B cell (primary cell): ENCODE measurements at regions not wholly inside any gene's neighbourhood (a gene's known extent, or its start where the extent isn't known, plus 50 kb on each side); places are given as distances from the start of the nearest gene placed in this dataset.
"Not testable (repeated sequence)": the region's sequence is repeated elsewhere in the genome, so short reads cannot be mapped to it uniquely, and the experiment has no call there.

ENCODE experiments used
- ATAC-seq: fragments of 200-7000 bp; cut with Tn5 transposase; one replicate; pipeline ENCODE4 v1.10.0; 2021; ENCODE audit warnings: low read depth, mild to moderate bottlenecking, moderate number of reproducible peaks, moderate library complexity
- CTCF ChIA-PET: fragments of 350-600 bp; sonication (Branson Sonifier 250); formaldehyde crosslinking; loops from one replicate; lab custom pipeline; 2021; ENCODE audit warnings: antibody characterized with exemption, inconsistent platforms; lab: Charles Lee
- POLR2A ChIA-PET: fragments of 350-600 bp; sonication (Branson Sonifier 250); formaldehyde crosslinking; loops from one replicate; lab custom pipeline; 2021; ENCODE audit warnings: antibody characterized with exemption; lab: Charles Lee
- DNase-seq: peaks from one replicate; pipeline ENCODE4 v3.0.0; 2013
- H2AFZ ChIP-seq: 2 replicates; pipeline ENCODE4 v1.6.1; 2012; ENCODE audit warnings: mild to moderate bottlenecking, low read depth, low read length; ENCODE audit not compliant: insufficient read depth, poor library complexity, severe bottlenecking
- H3K27ac ChIP-seq, 2 donors: 1 replicate in 1 of 2; 2 replicates in 1 of 2; pipeline ENCODE4 v1.5.1; 2012 to 2013; ENCODE audit warnings: low read length in 2 of 2, mild to moderate bottlenecking in 2 of 2, moderate library complexity in 1 of 2
- H3K27me3 ChIP-seq, 4 experiments: fragments of 200-600 bp in 1 of 4; sonication (generic) in 1 of 4; replicated peaks in 1 of 4; 1 replicate in 2 of 4; 2 replicates in 2 of 4; pipeline versions ENCODE4 v1.6.1 to v1.7.0; 2013 to 2016; ENCODE audit warnings: low read length in 3 of 4, mild to moderate bottlenecking in 2 of 4, mixed read lengths in 1 of 4, moderate library complexity in 1 of 4; ENCODE audit not compliant: insufficient read depth in 4 of 4, control insufficient read depth in 3 of 4; ENCODE audit errors: control extremely low read depth in 1 of 4
- H3K36me3 ChIP-seq, 2 experiments: replicated peaks in 1 of 2; 1 replicate in 1 of 2; 2 replicates in 1 of 2; pipeline versions ENCODE4 v1.6.1 to v1.7.1; 2013; ENCODE audit warnings: low read length in 1 of 2; ENCODE audit not compliant: insufficient read depth in 2 of 2, control insufficient read depth in 1 of 2; ENCODE audit errors: control extremely low read depth in 1 of 2, extremely low read depth in 1 of 2
- H3K4me1 ChIP-seq, 2 donors: fragments of 200-600 bp in 1 of 2; sonication (generic) in 1 of 2; 1 replicate in 1 of 2; 2 replicates in 1 of 2; pipeline versions ENCODE4 v1.5.1 to v1.6.1; 2013 to 2017; ENCODE audit warnings: low read length in 2 of 2; ENCODE audit not compliant: control insufficient read depth in 2 of 2, insufficient read depth in 2 of 2
- H3K4me2 ChIP-seq: replicated peaks from 2 replicates; pipeline ENCODE3; 2012; ENCODE audit warnings: mild to moderate bottlenecking, low read depth, low read length; ENCODE audit not compliant: poor library complexity, severe bottlenecking
- H3K4me3 ChIP-seq, 5 experiments: fragments of 200-600 bp in 1 of 5; sonication (generic) in 1 of 5; 1 replicate in 3 of 5; 2 replicates in 2 of 5; pipeline versions ENCODE4 v1.5.1 to v1.7.0; 2011 to 2016; ENCODE audit warnings: low read length in 4 of 5, mild to moderate bottlenecking in 4 of 5, low read depth in 2 of 5, control low read depth in 1 of 5, moderate library complexity in 1 of 5; ENCODE audit not compliant: insufficient read depth in 1 of 5; ENCODE audit errors: control extremely low read depth in 1 of 5, extremely low read depth in 1 of 5
- H3K79me2 ChIP-seq: fragments of 200-600 bp; sonication (generic); one replicate; pipeline ENCODE4 v1.6.0; 2016; ENCODE audit warnings: low read length; ENCODE audit not compliant: control insufficient read depth, insufficient read depth
- H3K9ac ChIP-seq: fragments of 200-600 bp; sonication (generic); 2 replicates; pipeline ENCODE4 v1.6.1; 2017; ENCODE audit warnings: mild to moderate bottlenecking, low read length, moderate library complexity
- H3K9me3 ChIP-seq, 3 donors: one replicate each; pipeline versions ENCODE4 v1.6.1 to v1.7.1; 2013; ENCODE audit warnings: low read length in 2 of 3; ENCODE audit not compliant: control insufficient read depth in 2 of 3, insufficient read depth in 1 of 3; ENCODE audit errors: control extremely low read depth in 1 of 3
- H4K20me1 ChIP-seq: 2 replicates; pipeline ENCODE4 v1.6.0; 2012; ENCODE audit warnings: mild to moderate bottlenecking, low read length; ENCODE audit not compliant: insufficient read depth, control insufficient read depth, poor library complexity, severe bottlenecking
- H3K27ac Mint-ChIP-seq: one replicate; pipeline ENCODE4 v1.8.0; 2021; ENCODE audit warnings: mixed read lengths
- H3K27me3 Mint-ChIP-seq: one replicate; pipeline ENCODE4 v1.8.0; 2021; ENCODE audit warnings: mixed read lengths
- H3K4me1 Mint-ChIP-seq: one replicate; pipeline ENCODE4 v1.8.0; 2021; ENCODE audit warnings: mixed read lengths
- H3K4me3 Mint-ChIP-seq: one replicate; pipeline ENCODE4 v1.8.0; 2021; ENCODE audit warnings: mixed read lengths
- H3K9me3 Mint-ChIP-seq: one replicate; pipeline ENCODE4 v1.8.0; 2022; ENCODE audit warnings: mixed read lengths; ENCODE audit not compliant: insufficient read depth
- EZH2 ChIP-seq: IDR thresholded peaks from 2 replicates; pipeline ENCODE4 v1.6.1; 2012; ENCODE audit warnings: borderline replicate concordance, low read depth, mild to moderate bottlenecking, moderate library complexity, low read length; ENCODE audit not compliant: insufficient read depth, poor library complexity, severe bottlenecking
- WGBS: methylation state at CpG from one replicate; pipeline ENCODE4 v1.1.5; 2013; ENCODE audit warnings: missing lambda C conversion rate; ENCODE audit not compliant: insufficient coverage; 5-methylcytosine and 5-hydroxymethylcytosine counted together
- intact Hi-C: fragments of 100-400 bp; cut with micrococcal nuclease; formaldehyde crosslinking; loops from one replicate; pipeline ENCODE4 v1.10.0; 2022
- TF ChIP-seq, protein P1 (sequence below): fragments of 200-600 bp; IDR thresholded peaks from one replicate; pipeline ENCODE4 v1.8.0; 2022; ENCODE audit warnings: antibody characterized with exemption, mild to moderate bottlenecking

DNA sequence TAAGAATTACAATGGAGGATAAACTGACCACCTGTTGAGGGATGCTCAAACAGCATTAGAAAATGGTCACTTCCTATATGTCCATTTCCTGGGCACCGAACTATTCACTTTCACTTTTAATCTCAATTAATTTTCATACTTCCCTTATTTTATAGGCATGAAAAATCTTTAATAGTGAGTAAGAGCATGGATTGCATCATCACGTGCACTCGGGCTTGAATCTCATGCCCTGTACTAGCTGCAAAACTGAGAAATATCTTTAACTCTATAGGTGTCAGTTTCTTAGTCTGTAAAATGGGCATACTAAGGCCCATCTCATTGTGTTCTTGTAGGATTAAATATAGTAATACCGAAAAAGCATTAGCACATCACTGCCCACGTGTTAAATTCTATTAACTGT lies 183.9 kb upstream of the FIGN start:
- H3K27me3 Mint-ChIP-seq = no peaks in the 10 kb centered on the region
- H3K4me1 ChIP-seq = no peaks in the 10 kb centered on the region
- H3K27ac ChIP-seq = no peak overlapping the region
- intact Hi-C loops = no loop called here
- H3K4me3 ChIP-seq = no peak overlapping the region
- H3K4me3 Mint-ChIP-seq = no peak overlapping the region
- H2AFZ ChIP-seq = no peak overlapping the region
- H3K36me3 ChIP-seq = no peaks in the 10 kb centered on the region
- no CpG with 5 or more reads among the region's 5 CpGs for WGBS
- TF ChIP-seq, protein P1, sequence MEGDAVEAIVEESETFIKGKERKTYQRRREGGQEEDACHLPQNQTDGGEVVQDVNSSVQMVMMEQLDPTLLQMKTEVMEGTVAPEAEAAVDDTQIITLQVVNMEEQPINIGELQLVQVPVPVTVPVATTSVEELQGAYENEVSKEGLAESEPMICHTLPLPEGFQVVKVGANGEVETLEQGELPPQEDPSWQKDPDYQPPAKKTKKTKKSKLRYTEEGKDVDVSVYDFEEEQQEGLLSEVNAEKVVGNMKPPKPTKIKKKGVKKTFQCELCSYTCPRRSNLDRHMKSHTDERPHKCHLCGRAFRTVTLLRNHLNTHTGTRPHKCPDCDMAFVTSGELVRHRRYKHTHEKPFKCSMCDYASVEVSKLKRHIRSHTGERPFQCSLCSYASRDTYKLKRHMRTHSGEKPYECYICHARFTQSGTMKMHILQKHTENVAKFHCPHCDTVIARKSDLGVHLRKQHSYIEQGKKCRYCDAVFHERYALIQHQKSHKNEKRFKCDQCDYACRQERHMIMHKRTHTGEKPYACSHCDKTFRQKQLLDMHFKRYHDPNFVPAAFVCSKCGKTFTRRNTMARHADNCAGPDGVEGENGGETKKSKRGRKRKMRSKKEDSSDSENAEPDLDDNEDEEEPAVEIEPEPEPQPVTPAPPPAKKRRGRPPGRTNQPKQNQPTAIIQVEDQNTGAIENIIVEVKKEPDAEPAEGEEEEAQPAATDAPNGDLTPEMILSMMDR = no peak
- TF ChIP-seq EZH2 = no peak
- H3K9ac ChIP-seq = no peak overlapping the region
- H3K4me1 Mint-ChIP-seq = no peaks in the 10 kb centered on the region
- H3K9me3 ChIP-seq = no peaks in the 10 kb centered on the region
- POLR2A ChIA-PET = no interaction called here
- H3K4me2 ChIP-seq = no peak overlapping the region
- no peaks in the 10 kb centered on the region for H3K79me2 ChIP-seq
- H3K9me3 Mint-ChIP-seq = no peaks in the 10 kb centered on the region
- H3K27ac Mint-ChIP-seq = no peak overlapping the region
- no peak for ATAC-seq
- no peak for DNase-seq
- no peaks in the 10 kb centered on the region for H3K27me3 ChIP-seq
- CTCF ChIA-PET = no interaction called here
- H4K20me1 ChIP-seq = no peaks in the 10 kb centered on the region

DNA sequence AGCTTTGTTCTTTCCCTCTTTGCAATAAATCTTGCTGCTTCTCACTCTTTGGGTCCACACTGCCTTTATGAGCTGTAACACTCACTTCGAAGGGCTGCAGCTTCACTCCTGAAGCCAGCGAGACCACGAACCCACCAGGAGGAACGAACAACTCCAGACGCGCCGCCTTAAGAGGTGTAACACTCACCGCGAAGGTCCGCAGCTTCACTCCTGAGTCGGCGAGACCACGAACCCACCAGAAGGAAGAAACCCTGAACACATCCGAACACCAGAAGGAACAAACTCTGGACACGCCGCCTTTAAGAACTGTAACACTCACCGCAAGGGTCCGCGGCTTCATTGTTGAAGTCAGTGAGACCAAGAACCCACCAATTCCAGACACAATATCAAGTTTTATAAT lies 178.7 kb upstream of the FIGN start:
- H3K4me3 Mint-ChIP-seq, H3K9me3 Mint-ChIP-seq, DNase-seq, H2AFZ ChIP-seq, H3K4me1 Mint-ChIP-seq, H4K20me1 ChIP-seq, H3K9ac ChIP-seq, H3K36me3 ChIP-seq, H3K4me2 ChIP-seq, H3K27ac Mint-ChIP-seq, H3K4me1 ChIP-seq, H3K79me2 ChIP-seq, POLR2A ChIA-PET, intact Hi-C loops, H3K27ac ChIP-seq, CTCF ChIA-PET, H3K27me3 Mint-ChIP-seq, H3K27me3 ChIP-seq, H3K4me3 ChIP-seq, ATAC-seq: not testable (repeated sequence)
- H3K9me3 ChIP-seq = peaks cover 0 to 11% (median 0%) of the 10 kb centered on the region in 3 donors
- 98% methylated on average over 14 of the region's 19 CpGs for WGBS

DNA sequence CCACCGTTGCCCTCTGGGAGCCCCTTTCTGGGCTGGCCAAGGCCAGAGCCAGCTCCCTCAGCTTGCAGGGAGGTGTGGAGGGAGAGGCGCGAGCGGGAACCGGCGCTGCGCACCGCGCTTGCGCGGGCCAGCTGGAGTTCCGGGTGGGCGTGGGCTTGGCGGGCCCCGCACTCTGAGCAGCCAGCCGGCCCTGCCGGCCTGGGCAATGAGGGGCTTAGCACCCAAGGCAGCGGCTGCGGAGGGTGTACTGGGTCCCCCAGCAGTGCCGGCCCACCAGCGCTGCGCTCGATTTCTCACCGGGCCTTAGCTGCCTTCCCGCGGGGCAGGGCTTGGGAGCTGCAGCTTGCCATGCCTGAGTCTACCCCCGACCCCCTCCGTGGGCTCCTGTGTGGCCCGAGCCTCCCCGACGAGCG lies 177.7 kb upstream of the FIGN start:
- H3K4me3 Mint-ChIP-seq, POLR2A ChIA-PET, H2AFZ ChIP-seq, H3K9ac ChIP-seq, H3K27ac ChIP-seq, H3K4me1 ChIP-seq, DNase-seq, H4K20me1 ChIP-seq, H3K4me2 ChIP-seq, H3K4me1 Mint-ChIP-seq, H3K36me3 ChIP-seq, H3K27me3 Mint-ChIP-seq, H3K9me3 Mint-ChIP-seq, H3K27me3 ChIP-seq, H3K79me2 ChIP-seq, ATAC-seq, intact Hi-C loops, H3K27ac Mint-ChIP-seq, CTCF ChIA-PET: not testable (repeated sequence)
- Histone ChIP-seq H3K9me3 (peaks cover 0 to 15% (median 0%) of the 10 kb centered on the region in 3 donors), H3K4me3 (peak overlapping the region in 1 of 5 experiments; percentile 7)
- 83% methylated on average over 32 of the region's 32 CpGs for WGBS
